ENCODE measurements at regions not wholly inside any gene's neighbourhood (a gene's known extent, or its start where the extent isn't known, plus 50 kb on each side); places are given as distances from the start of the nearest gene placed in this dataset.
A peak's percentile ranks its signal among the peaks of the same experiment; 100 is the strongest.

DNA sequence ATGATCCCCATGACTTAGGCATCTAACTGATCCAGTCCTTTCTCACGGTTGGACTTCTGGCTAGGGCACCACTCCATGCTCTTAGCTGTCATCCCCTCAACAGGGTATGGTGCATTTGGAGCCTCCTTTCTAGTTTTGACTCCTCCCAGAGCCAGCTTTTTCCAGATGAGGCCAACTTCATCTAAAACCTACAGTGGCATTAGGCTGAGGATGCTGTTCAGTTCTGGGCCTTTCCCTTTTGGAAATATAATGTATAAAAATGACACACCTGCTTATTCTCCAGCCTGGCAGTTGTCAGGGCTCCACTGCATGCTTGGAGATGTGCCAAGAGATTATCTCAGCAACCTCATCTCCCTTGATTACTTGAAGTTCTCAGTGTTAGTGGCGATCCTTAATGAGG is 239.7 kb downstream of the EMP1 start:
- Histone ChIP-seq H3K9me2 (replicated peaks; ENCODE audit: insufficient read depth) (no peaks in the 10 kb centered on the region), H3K4me3 (no peak overlapping the region), H2AFZ (no peak overlapping the region), H3K36me3 (replicated peaks; ENCODE audit: insufficient read depth, low read depth) (no peaks in the 10 kb centered on the region), H3K79me2 (no peaks in the 10 kb centered on the region), H3K27ac (no peak overlapping the region), H3K9me3 (ENCODE audit: low read depth) (no peaks in the 10 kb centered on the region), H4K20me1 (ENCODE audit: insufficient read depth, poor library complexity, severe bottlenecking) (no peaks in the 10 kb centered on the region), H3K4me1 (ENCODE audit: insufficient read depth) (no peaks in the 10 kb centered on the region), H3K4me2 (no peak overlapping the region), H3K27me3 (no peaks in the 10 kb centered on the region)
- 43% methylated on average over 2 of the region's 2 CpGs for WGBS (ENCODE audit: low lambda C conversion rate, missing lambda C conversion rate)
- TF ChIP-seq EZH2phosphoT487 (IDR thresholded peaks at IDR 0.05; ENCODE audit: low read depth, severe bottlenecking, unreplicated experiment) (no peak), EZH2 (IDR thresholded peaks at IDR 0.05; ENCODE audit: borderline replicate concordance) (no peak), CTCF (IDR thresholded peaks at IDR 0.05; ENCODE audit: poor library complexity) (no peak)
- DNase-seq (ENCODE audit: low spot score) = no peak

GRCh38 chr12:13435235-13435933 is 238.9 kb downstream of the EMP1 start:
- H3K4me2 ChIP-seq = no peak overlapping the region
- no peaks in the 10 kb centered on the region for H3K79me2 ChIP-seq
- H3K9me3 ChIP-seq (ENCODE audit: low read depth) = no peaks in the 10 kb centered on the region

GRCh38 chr12:13433768-13434167 is 237.2 kb downstream of the EMP1 start:
- no peaks in the 10 kb centered on the region for H4K20me1 ChIP-seq (ENCODE audit: insufficient read depth, poor library complexity, severe bottlenecking)
- no peak for TF ChIP-seq EZH2phosphoT487 (IDR thresholded peaks at IDR 0.05; ENCODE audit: low read depth, severe bottlenecking, unreplicated experiment)
- H3K9me3 ChIP-seq (ENCODE audit: low read depth) = no peaks in the 10 kb centered on the region
- no peaks in the 10 kb centered on the region for H3K36me3 ChIP-seq (replicated peaks; ENCODE audit: insufficient read depth, low read depth)
- H3K4me2 ChIP-seq = no peak overlapping the region
- H3K9me2 ChIP-seq (replicated peaks; ENCODE audit: insufficient read depth) = no peaks in the 10 kb centered on the region
- DNase-seq (ENCODE audit: low spot score) = no peak
- no peaks in the 10 kb centered on the region for H3K4me1 ChIP-seq (ENCODE audit: insufficient read depth)
- H3K4me3 ChIP-seq = no peak overlapping the region
- H2AFZ ChIP-seq = no peak overlapping the region
- no peaks in the 10 kb centered on the region for H3K27me3 ChIP-seq
- H3K27ac ChIP-seq = no peak overlapping the region
- H3K79me2 ChIP-seq = no peaks in the 10 kb centered on the region

More at GRCh38 chr12:13435235-13435933, 238.9 kb downstream of the EMP1 start:
- H3K4me3 ChIP-seq = no peak overlapping the region
- no peak for TF ChIP-seq EZH2phosphoT487 (IDR thresholded peaks at IDR 0.05; ENCODE audit: low read depth, severe bottlenecking, unreplicated experiment)
- TF ChIP-seq CTCF (IDR thresholded peaks at IDR 0.05; ENCODE audit: poor library complexity) = no peak
- TF ChIP-seq EZH2 (IDR thresholded peaks at IDR 0.05; ENCODE audit: borderline replicate concordance) = no peak
- no peaks in the 10 kb centered on the region for H3K36me3 ChIP-seq (replicated peaks; ENCODE audit: insufficient read depth, low read depth)
- no peaks in the 10 kb centered on the region for H3K4me1 ChIP-seq (ENCODE audit: insufficient read depth)
- no peaks in the 10 kb centered on the region for H3K9me2 ChIP-seq (replicated peaks; ENCODE audit: insufficient read depth)
- H4K20me1 ChIP-seq (ENCODE audit: insufficient read depth, poor library complexity, severe bottlenecking) = no peaks in the 10 kb centered on the region
- DNase-seq (ENCODE audit: low spot score) = peak; percentile 13
- WGBS (ENCODE audit: low lambda C conversion rate, missing lambda C conversion rate) = 39% methylated on average over 4 of the region's 4 CpGs
- H3K27me3 ChIP-seq = no peaks in the 10 kb centered on the region
- H2AFZ ChIP-seq = no peak overlapping the region
- no peak overlapping the region for H3K27ac ChIP-seq

- no peaks in the 10 kb centered on the region for H3K4me1 ChIP-seq (ENCODE audit: insufficient read depth)
- no peaks in the 10 kb centered on the region for H3K79me2 ChIP-seq
- no peaks in the 10 kb centered on the region for H4K20me1 ChIP-seq (ENCODE audit: insufficient read depth, poor library complexity, severe bottlenecking)
- no peaks in the 10 kb centered on the region for H3K9me3 ChIP-seq (ENCODE audit: low read depth)
- H3K36me3 ChIP-seq (replicated peaks; ENCODE audit: insufficient read depth, low read depth) = no peaks in the 10 kb centered on the region
- no peaks in the 10 kb centered on the region for H3K9me2 ChIP-seq (replicated peaks; ENCODE audit: insufficient read depth)
- H3K4me2 ChIP-seq = no peak overlapping the region
- no peak overlapping the region for H2AFZ ChIP-seq
- H3K4me3 ChIP-seq = no peak overlapping the region
- no peak for DNase-seq (ENCODE audit: low spot score)
- no peaks in the 10 kb centered on the region for H3K27me3 ChIP-seq
- TF ChIP-seq CTCF (IDR thresholded peaks at IDR 0.05; ENCODE audit: poor library complexity) = no peak
- TF ChIP-seq EZH2 (IDR thresholded peaks at IDR 0.05; ENCODE audit: borderline replicate concordance) = no peak
- TF ChIP-seq EZH2phosphoT487 (IDR thresholded peaks at IDR 0.05; ENCODE audit: low read depth, severe bottlenecking, unreplicated experiment) = no peak
- WGBS (ENCODE audit: low lambda C conversion rate, missing lambda C conversion rate) = 67% methylated on average over 1 of the region's 1 CpG
- H3K27ac ChIP-seq = no peak overlapping the region
These were observed 234.5 kb downstream of the EMP1 start for GRCh38 chr12:13431041-13431440.
